Fibroblast of lung (primary cell): ENCODE measurements at regions not wholly inside any gene's neighbourhood (a gene's known extent, or its start where the extent isn't known, plus 50 kb on each side); places are given as distances from the start of the nearest gene placed in this dataset.

Experiments used
- DNase-seq, 2 donors: peaks; one replicate each; pipeline versions ENCODE4 v3.0.0 to v3.0.0-alpha.2; 2010; ENCODE audit warnings: low read depth in 2 of 2
- H2AFZ ChIP-seq: 2 replicates; pipeline ENCODE4 v1.5.1; 2012; ENCODE audit warnings: low read length, control low read depth, inconsistent platforms
- H3K27ac ChIP-seq: 2 replicates; pipeline ENCODE4 v1.5.1; 2011; ENCODE audit warnings: low read length, control low read depth; ENCODE audit not compliant: insufficient read depth
- H3K27me3 ChIP-seq: 2 replicates; pipeline ENCODE4 v1.5.1; 2011; ENCODE audit warnings: mild to moderate bottlenecking, low read length; ENCODE audit not compliant: control insufficient read depth, insufficient read depth
- H3K36me3 ChIP-seq: 2 replicates; pipeline ENCODE4 v1.5.1; 2011; ENCODE audit warnings: low read length; ENCODE audit not compliant: control insufficient read depth, insufficient read depth
- H3K4me1 ChIP-seq: 2 replicates; pipeline ENCODE4 v1.5.1; 2011; ENCODE audit warnings: low read length; ENCODE audit not compliant: control insufficient read depth, insufficient read depth; ENCODE audit errors: extremely low read depth
- H3K4me2 ChIP-seq: 2 replicates; pipeline ENCODE4 v1.5.1; 2011; ENCODE audit warnings: low read length, control low read depth; ENCODE audit not compliant: insufficient read depth; ENCODE audit errors: extremely low read depth
- H3K4me3 ChIP-seq, 4 experiments: fragments of 200-600 bp in 1 of 4; sonication (generic) in 1 of 4; replicated peaks in 1 of 4; 2 replicates each; pipeline ENCODE4 v1.5.1; 2011 to 2016; ENCODE audit warnings: low read length in 4 of 4, low read depth in 3 of 4, mild to moderate bottlenecking in 3 of 4, control low read depth in 2 of 4, inconsistent platforms in 1 of 4, mixed read lengths in 1 of 4; ENCODE audit not compliant: insufficient read depth in 1 of 4; ENCODE audit errors: control extremely low read depth in 1 of 4
- H3K79me2 ChIP-seq: 2 replicates; pipeline ENCODE4 v1.5.1; 2012; ENCODE audit warnings: mild to moderate bottlenecking, low read length, inconsistent platforms; ENCODE audit not compliant: control insufficient read depth, insufficient read depth
- H3K9ac ChIP-seq: 2 replicates; pipeline ENCODE4 v1.5.1; 2011; ENCODE audit warnings: mild to moderate bottlenecking, low read length, control low read depth; ENCODE audit not compliant: insufficient read depth
- H3K9me3 ChIP-seq: 2 replicates; pipeline ENCODE4 v1.5.1; 2012; ENCODE audit warnings: low read depth, low read length; ENCODE audit not compliant: control insufficient read depth, insufficient read depth
- H4K20me1 ChIP-seq: 2 replicates; pipeline ENCODE4 v1.5.1; 2011; ENCODE audit warnings: low read length; ENCODE audit not compliant: control insufficient read depth, insufficient read depth; ENCODE audit errors: extremely low read depth
- EZH2 ChIP-seq: IDR thresholded peaks from 2 replicates; pipeline ENCODE4 v1.5.1; 2012; ENCODE audit warnings: low read length, control low read depth, mild to moderate bottlenecking; ENCODE audit errors: missing control alignments
- TF ChIP-seq, protein P1 (sequence below), 2 donors: IDR thresholded peaks in 1 of 2; conservative IDR thresholded peaks in 1 of 2; 1 replicate in 1 of 2; 2 replicates in 1 of 2; pipeline ENCODE4 v1.5.1; 2011 to 2012; ENCODE audit warnings: low read length in 2 of 2, control low read depth in 1 of 2, inconsistent platforms in 1 of 2, low read depth in 1 of 2, mild to moderate bottlenecking in 1 of 2

DNA sequence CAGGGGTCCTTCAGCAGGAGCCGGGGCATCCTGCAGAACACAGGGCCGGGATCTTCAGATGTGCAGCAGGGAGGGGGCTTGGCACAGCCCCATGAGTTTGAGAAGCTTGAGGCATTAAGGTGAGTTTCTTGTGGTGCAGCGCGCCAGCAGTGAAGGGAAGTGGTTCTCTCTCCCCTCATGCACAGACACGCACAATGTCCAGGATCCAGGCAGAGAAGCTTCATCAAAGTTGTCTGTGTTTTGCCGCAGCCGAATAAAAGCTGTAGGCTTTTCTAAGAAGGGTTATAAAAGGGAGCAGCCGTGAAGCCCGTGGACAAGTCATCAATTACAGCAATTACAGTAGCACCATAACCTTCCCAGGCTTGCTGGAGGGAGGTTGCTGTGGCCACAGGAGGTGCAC is 491.0 kb upstream of the CDH4 start:
- no peak for TF ChIP-seq EZH2
- TF ChIP-seq, protein P1, sequence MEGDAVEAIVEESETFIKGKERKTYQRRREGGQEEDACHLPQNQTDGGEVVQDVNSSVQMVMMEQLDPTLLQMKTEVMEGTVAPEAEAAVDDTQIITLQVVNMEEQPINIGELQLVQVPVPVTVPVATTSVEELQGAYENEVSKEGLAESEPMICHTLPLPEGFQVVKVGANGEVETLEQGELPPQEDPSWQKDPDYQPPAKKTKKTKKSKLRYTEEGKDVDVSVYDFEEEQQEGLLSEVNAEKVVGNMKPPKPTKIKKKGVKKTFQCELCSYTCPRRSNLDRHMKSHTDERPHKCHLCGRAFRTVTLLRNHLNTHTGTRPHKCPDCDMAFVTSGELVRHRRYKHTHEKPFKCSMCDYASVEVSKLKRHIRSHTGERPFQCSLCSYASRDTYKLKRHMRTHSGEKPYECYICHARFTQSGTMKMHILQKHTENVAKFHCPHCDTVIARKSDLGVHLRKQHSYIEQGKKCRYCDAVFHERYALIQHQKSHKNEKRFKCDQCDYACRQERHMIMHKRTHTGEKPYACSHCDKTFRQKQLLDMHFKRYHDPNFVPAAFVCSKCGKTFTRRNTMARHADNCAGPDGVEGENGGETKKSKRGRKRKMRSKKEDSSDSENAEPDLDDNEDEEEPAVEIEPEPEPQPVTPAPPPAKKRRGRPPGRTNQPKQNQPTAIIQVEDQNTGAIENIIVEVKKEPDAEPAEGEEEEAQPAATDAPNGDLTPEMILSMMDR (conservative IDR thresholded peaks at IDR 0.05 in 1 of 2, IDR thresholded peaks at IDR 0.05 in 1 of 2; ENCODE audit: low read depth in 1 of 2, low read length in 2 of 2), result no peak
- H3K9me3 ChIP-seq, result no peaks in the 10 kb centered on the region
- H4K20me1 ChIP-seq, result no peaks in the 10 kb centered on the region
- H3K27me3 ChIP-seq, result no peaks in the 10 kb centered on the region
- no peaks in the 10 kb centered on the region for H3K4me1 ChIP-seq
- H2AFZ ChIP-seq, result no peak overlapping the region
- no peak overlapping the region for H3K27ac ChIP-seq
- H3K36me3 ChIP-seq, result no peaks in the 10 kb centered on the region
- no peaks in the 10 kb centered on the region for H3K79me2 ChIP-seq
- H3K4me2 ChIP-seq, result no peak overlapping the region
- no peak overlapping the region for H3K9ac ChIP-seq
- no peak for DNase-seq
- no peak overlapping the region for H3K4me3 ChIP-seq

DNA sequence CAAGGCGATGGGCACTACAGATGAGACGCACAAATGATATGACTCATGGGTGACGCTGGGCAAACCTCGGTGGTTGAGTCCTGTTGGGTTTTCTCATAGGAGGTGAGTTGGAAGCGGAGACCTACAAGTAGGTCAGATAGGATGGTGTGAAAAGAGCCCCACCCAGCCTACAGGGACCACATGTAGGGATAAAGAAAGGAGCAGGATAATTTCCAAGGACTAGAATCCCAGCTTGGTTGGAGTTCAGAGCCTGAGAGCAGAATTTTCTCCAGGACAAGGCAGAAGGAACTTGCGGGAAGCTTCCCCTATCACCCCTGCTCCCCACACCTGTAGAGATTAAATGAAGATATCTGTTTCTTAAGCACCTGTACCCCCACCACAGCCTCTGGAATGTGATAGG is 489.7 kb upstream of the CDH4 start:
- TF ChIP-seq, protein P1 (conservative IDR thresholded peaks at IDR 0.05 in 1 of 2, IDR thresholded peaks at IDR 0.05 in 1 of 2; ENCODE audit: low read depth in 1 of 2, low read length in 2 of 2), result no peak
- Histone ChIP-seq H3K36me3 (no peaks in the 10 kb centered on the region), H3K4me3 (no peak overlapping the region), H3K4me2 (no peak overlapping the region), H4K20me1 (no peaks in the 10 kb centered on the region), H3K4me1 (no peaks in the 10 kb centered on the region), H2AFZ (no peak overlapping the region), H3K9ac (no peak overlapping the region), H3K79me2 (no peaks in the 10 kb centered on the region), H3K27me3 (no peaks in the 10 kb centered on the region), H3K9me3 (no peaks in the 10 kb centered on the region), H3K27ac (no peak overlapping the region)
- DNase-seq, result no peak

DNA sequence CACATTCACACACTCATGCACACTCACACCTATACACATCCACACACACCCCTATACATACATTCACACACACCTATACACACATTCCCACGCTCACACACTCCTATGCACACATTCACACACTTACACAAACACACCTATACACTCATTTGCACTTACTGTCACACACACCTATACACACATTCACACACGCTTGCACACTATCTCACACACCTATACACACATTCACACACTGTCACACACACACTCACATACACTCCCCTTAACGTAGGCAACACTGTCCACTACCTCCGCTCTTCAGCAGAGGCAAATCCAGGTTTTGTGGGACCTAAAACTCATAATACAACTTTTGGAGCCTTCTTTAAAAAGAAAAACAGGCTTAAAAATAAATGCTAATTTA is 487.7 kb upstream of the CDH4 start:
- Histone ChIP-seq H3K79me2 (no peaks in the 10 kb centered on the region), H3K9me3 (no peaks in the 10 kb centered on the region), H3K9ac (no peak overlapping the region), H3K27ac (no peak overlapping the region), H4K20me1 (no peaks in the 10 kb centered on the region), H3K4me2 (no peak overlapping the region), H3K4me1 (no peaks in the 10 kb centered on the region), H3K36me3 (no peaks in the 10 kb centered on the region), H3K4me3 (no peak overlapping the region), H3K27me3 (no peaks in the 10 kb centered on the region), H2AFZ (no peak overlapping the region)
- DNase-seq, result no peak
- TF ChIP-seq, protein P1 (conservative IDR thresholded peaks at IDR 0.05 in 1 of 2, IDR thresholded peaks at IDR 0.05 in 1 of 2; ENCODE audit: low read depth in 1 of 2, low read length in 2 of 2), result no peak
- no peak for TF ChIP-seq EZH2
